ENCODE measurements at regions not wholly inside any gene's neighbourhood (a gene's known extent, or its start where the extent isn't known, plus 50 kb on each side); places are given as distances from the start of the nearest gene placed in this dataset.

- H2AFZ ChIP-seq (ENCODE audit: low read depth, low read length): no peak overlapping the region
- H3K79me2 ChIP-seq (ENCODE audit: insufficient read depth, low read length): no peaks in the 10 kb centered on the region
- no peaks in the 10 kb centered on the region for H4K20me1 ChIP-seq (ENCODE audit: insufficient read depth, low read length)
- TF ChIP-seq EZH2 (IDR thresholded peaks at IDR 0.05; ENCODE audit: borderline replicate concordance, low read depth, low read length, severe bottlenecking) (no peak), CTCF (IDR thresholded peaks at IDR 0.05; ENCODE audit: borderline replicate concordance, extremely low read depth, low read length, poor library complexity, severe bottlenecking) (no peak)
- H3K27me3 ChIP-seq (ENCODE audit: insufficient read depth, low read length, poor library complexity): no peaks in the 10 kb centered on the region
- no peak overlapping the region for H3K4me3 ChIP-seq (ENCODE audit: low read depth in 1 of 2, low read length in 2 of 2)
- DNase-seq: no peak
- no peak overlapping the region for H3K4me2 ChIP-seq (ENCODE audit: insufficient read depth, low read length)
- H3K9me3 ChIP-seq (ENCODE audit: insufficient read depth, low read length, severe bottlenecking): no peaks in the 10 kb centered on the region
- peaks cover 42% of the 10 kb centered on the region for H3K4me1 ChIP-seq (ENCODE audit: insufficient read depth, low read length)
- no peaks in the 10 kb centered on the region for H3K36me3 ChIP-seq (ENCODE audit: insufficient read depth, low read length)
- H3K27ac ChIP-seq (ENCODE audit: low read length): no peak overlapping the region
- ATAC-seq (ENCODE audit: insufficient read depth, low read depth): no peak
- H3K9ac ChIP-seq (ENCODE audit: low read depth, low read length): no peak overlapping the region
Observed at GRCh38 chr1:101131239-101131843, 105.5 kb upstream of the S1PR1 start.

- no peak for ATAC-seq (ENCODE audit: insufficient read depth, low read depth)
- DNase-seq: no peak
- Histone ChIP-seq H4K20me1 (ENCODE audit: insufficient read depth, low read length) (no peaks in the 10 kb centered on the region), H2AFZ (ENCODE audit: low read depth, low read length) (no peak overlapping the region), H3K36me3 (ENCODE audit: insufficient read depth, low read length) (no peaks in the 10 kb centered on the region), H3K4me3 (ENCODE audit: low read depth in 1 of 2, low read length in 2 of 2) (no peak overlapping the region), H3K4me2 (ENCODE audit: insufficient read depth, low read length) (no peak overlapping the region), H3K9ac (ENCODE audit: low read depth, low read length) (no peak overlapping the region), H3K4me1 (ENCODE audit: insufficient read depth, low read length) (peaks cover 42% of the 10 kb centered on the region), H3K79me2 (ENCODE audit: insufficient read depth, low read length) (no peaks in the 10 kb centered on the region), H3K27ac (ENCODE audit: low read length) (no peak overlapping the region), H3K9me3 (ENCODE audit: insufficient read depth, low read length, severe bottlenecking) (no peaks in the 10 kb centered on the region), H3K27me3 (ENCODE audit: insufficient read depth, low read length, poor library complexity) (no peaks in the 10 kb centered on the region)
- no peak for TF ChIP-seq EZH2 (IDR thresholded peaks at IDR 0.05; ENCODE audit: borderline replicate concordance, low read depth, low read length, severe bottlenecking)
- TF ChIP-seq CTCF (IDR thresholded peaks at IDR 0.05; ENCODE audit: borderline replicate concordance, extremely low read depth, low read length, poor library complexity, severe bottlenecking): no peak
Observed at GRCh38 chr1:101130673-101131072, 105.1 kb upstream of the DPH5 start.

GRCh38 chr1:101128846-101129245, 103.3 kb upstream of the DPH5 start:
- Histone ChIP-seq H3K9ac (ENCODE audit: low read depth, low read length) (peak overlapping the region; percentile 42), H3K4me2 (ENCODE audit: insufficient read depth, low read length) (peak overlapping the region; percentile 56), H3K9me3 (ENCODE audit: insufficient read depth, low read length, severe bottlenecking) (no peaks in the 10 kb centered on the region), H3K4me1 (ENCODE audit: insufficient read depth, low read length) (peaks cover 42% of the 10 kb centered on the region), H3K27me3 (ENCODE audit: insufficient read depth, low read length, poor library complexity) (no peaks in the 10 kb centered on the region), H3K36me3 (ENCODE audit: insufficient read depth, low read length) (no peaks in the 10 kb centered on the region), H3K27ac (ENCODE audit: low read length) (peak overlapping the region; percentile 82), H3K4me3 (ENCODE audit: low read depth in 1 of 2, low read length in 2 of 2) (no peak overlapping the region), H2AFZ (ENCODE audit: low read depth, low read length) (no peak overlapping the region), H3K79me2 (ENCODE audit: insufficient read depth, low read length) (no peaks in the 10 kb centered on the region), H4K20me1 (ENCODE audit: insufficient read depth, low read length) (no peaks in the 10 kb centered on the region)
- DNase-seq: no peak
- TF ChIP-seq CTCF (IDR thresholded peaks at IDR 0.05; ENCODE audit: borderline replicate concordance, extremely low read depth, low read length, poor library complexity, severe bottlenecking) (no peak), EZH2 (IDR thresholded peaks at IDR 0.05; ENCODE audit: borderline replicate concordance, low read depth, low read length, severe bottlenecking) (no peak)
- ATAC-seq (ENCODE audit: insufficient read depth, low read depth): peak; percentile 59

All from DND-41 (cell line).